Amniotic stem cell (primary cell): ENCODE measurements at regions not wholly inside any gene's neighbourhood (a gene's known extent, or its start where the extent isn't known, plus 50 kb on each side); places are given as distances from the start of the nearest gene placed in this dataset.
"Not testable (repeated sequence)": the region's sequence is repeated elsewhere in the genome, so short reads cannot be mapped to it uniquely, and the experiment has no call there.

ENCODE experiments used
- DNase-seq: peaks from one replicate; lab custom pipeline; 2025; lab: John Stamatoyannopoulos, UW

GRCh38 chr22:22168941-22169867, 75.4 kb upstream of the VPREB1 start:
- DNase-seq = no peak

- DNase-seq = no peak
These were observed 76.2 kb upstream of the VPREB1 start for GRCh38 chr22:22168190-22168940.

- DNase-seq = no peak
These were observed 76.8 kb upstream of the VPREB1 start for GRCh38 chr22:22167791-22168189.

- DNase-seq = no peak
These were observed 77.5 kb upstream of the VPREB1 start for GRCh38 chr22:22166941-22167713.

GRCh38 chr22:22165936-22166710, 78.5 kb upstream of the VPREB1 start:
- no peak for DNase-seq

- DNase-seq = no peak
These were observed 79.9 kb upstream of the VPREB1 start for GRCh38 chr22:22164541-22165272.

- no peak for DNase-seq
These were observed 82.4 kb upstream of the VPREB1 start for GRCh38 chr22:22161924-22162851.

GRCh38 chr22:22160768-22161167, 83.8 kb upstream of the VPREB1 start:
- not testable (repeated sequence) for DNase-seq

GRCh38 chr22:22159384-22159783, 85.2 kb upstream of the VPREB1 start:
- no peak for DNase-seq

GRCh38 chr22:22158965-22159364, 85.6 kb upstream of the VPREB1 start:
- DNase-seq = no peak

- no peak for DNase-seq
These were observed 86.3 kb upstream of the VPREB1 start for GRCh38 chr22:22158207-22158816.

- DNase-seq = no peak
These were observed 87.2 kb upstream of the VPREB1 start for GRCh38 chr22:22157348-22157725.

- DNase-seq = peak; percentile 6
These were observed 87.8 kb upstream of the VPREB1 start for GRCh38 chr22:22156716-22157347.

- DNase-seq = no peak
These were observed 88.3 kb upstream of the VPREB1 start for GRCh38 chr22:22156348-22156715.

- no peak for DNase-seq
These were observed 89.0 kb upstream of the VPREB1 start for GRCh38 chr22:22155607-22156006.

GRCh38 chr22:22155146-22155545, 89.4 kb upstream of the VPREB1 start:
- DNase-seq = no peak

- DNase-seq = no peak
These were observed 90.5 kb upstream of the VPREB1 start for GRCh38 chr22:22154040-22154439.

GRCh38 chr22:22151308-22151707, 93.3 kb upstream of the VPREB1 start:
- no peak for DNase-seq

- DNase-seq = no peak
These were observed 94.1 kb upstream of the VPREB1 start for GRCh38 chr22:22150457-22150856.
